Skeletal muscle satellite cell (primary cell): ENCODE measurements at regions not wholly inside any gene's neighbourhood (a gene's known extent, or its start where the extent isn't known, plus 50 kb on each side); places are given as distances from the start of the nearest gene placed in this dataset.
A peak's percentile ranks its signal among the peaks of the same experiment; 100 is the strongest.

Source experiments
- H3K27me3 ChIP-seq: 2 replicates; pipeline ENCODE4 v1.7.0; 2013; ENCODE audit warnings: low read length; ENCODE audit not compliant: control insufficient read depth, insufficient read depth
- H3K36me3 ChIP-seq: 2 replicates; pipeline ENCODE4 v1.7.0; 2013; ENCODE audit warnings: mild to moderate bottlenecking, control low read depth, low read length; ENCODE audit not compliant: insufficient read depth
- H3K4me1 ChIP-seq: 2 replicates; pipeline ENCODE4 v1.7.0; 2013; ENCODE audit warnings: low read length; ENCODE audit not compliant: control insufficient read depth, insufficient read depth
- H3K4me2 ChIP-seq: 2 replicates; pipeline ENCODE4 v1.7.0; 2013; ENCODE audit warnings: mild to moderate bottlenecking, low read length
- H3K4me3 ChIP-seq: 2 replicates; pipeline ENCODE4 v1.7.0; 2013; ENCODE audit warnings: low read length
- H3K9ac ChIP-seq: 2 replicates; pipeline ENCODE4 v1.7.0; 2013; ENCODE audit warnings: mild to moderate bottlenecking, low read depth, low read length, moderate library complexity
- H3K9me3 ChIP-seq: replicated peaks from 2 replicates; pipeline ENCODE4 v1.7.0; 2013; ENCODE audit warnings: mild to moderate bottlenecking, control low read depth, low read length

DNA sequence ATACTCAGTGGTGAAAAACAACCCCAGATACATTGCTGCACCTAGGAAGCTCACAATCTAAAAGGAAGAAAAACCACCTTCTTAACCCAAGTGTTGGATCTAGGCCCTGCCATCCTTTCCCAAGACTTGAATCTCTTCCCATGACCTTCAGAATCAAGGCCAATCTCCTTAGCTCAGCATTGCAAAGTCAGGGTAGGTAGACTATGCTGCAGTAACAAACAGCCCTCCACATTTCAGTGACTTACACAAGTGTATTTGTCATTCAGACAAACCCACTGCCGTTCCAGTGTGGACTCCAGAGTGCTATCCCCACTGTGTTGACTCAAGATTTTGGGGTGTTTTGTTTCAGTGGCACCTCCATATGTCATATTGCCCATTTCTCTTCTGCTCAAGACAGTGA is 278.4 kb downstream of the UACA start:
- Histone ChIP-seq H3K9me3 (no peaks in the 10 kb centered on the region), H3K9ac (no peak overlapping the region), H3K36me3 (no peaks in the 10 kb centered on the region), H3K4me3 (no peak overlapping the region), H3K4me2 (no peak overlapping the region), H3K27me3 (peaks cover 36% of the 10 kb centered on the region), H3K4me1 (peaks cover 25% of the 10 kb centered on the region)

DNA sequence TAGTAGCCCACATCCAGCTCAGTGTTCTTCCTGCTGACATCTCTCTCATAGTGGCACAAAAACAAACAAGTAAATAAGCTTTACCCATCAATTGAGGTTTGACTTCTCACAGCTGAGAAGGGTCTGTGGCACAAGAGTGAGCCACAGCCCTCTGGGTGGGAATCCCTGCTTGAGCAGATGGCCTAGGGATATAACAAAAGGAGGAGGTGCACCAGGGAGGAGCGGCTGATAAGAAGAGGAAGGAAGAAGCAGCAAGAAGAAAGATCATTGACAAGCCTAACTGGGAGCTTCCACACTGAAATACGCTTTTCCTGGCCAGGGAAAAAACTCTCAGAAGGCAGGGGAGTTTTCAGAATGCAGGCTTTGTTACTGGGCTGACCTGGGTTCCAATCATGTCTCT is 279.8 kb downstream of the UACA start:
- Histone ChIP-seq H3K9ac (no peak overlapping the region), H3K9me3 (no peaks in the 10 kb centered on the region), H3K4me1 (peaks cover 25% of the 10 kb centered on the region), H3K4me3 (no peak overlapping the region), H3K36me3 (no peaks in the 10 kb centered on the region), H3K27me3 (peaks cover 39% of the 10 kb centered on the region), H3K4me2 (no peak overlapping the region)

DNA sequence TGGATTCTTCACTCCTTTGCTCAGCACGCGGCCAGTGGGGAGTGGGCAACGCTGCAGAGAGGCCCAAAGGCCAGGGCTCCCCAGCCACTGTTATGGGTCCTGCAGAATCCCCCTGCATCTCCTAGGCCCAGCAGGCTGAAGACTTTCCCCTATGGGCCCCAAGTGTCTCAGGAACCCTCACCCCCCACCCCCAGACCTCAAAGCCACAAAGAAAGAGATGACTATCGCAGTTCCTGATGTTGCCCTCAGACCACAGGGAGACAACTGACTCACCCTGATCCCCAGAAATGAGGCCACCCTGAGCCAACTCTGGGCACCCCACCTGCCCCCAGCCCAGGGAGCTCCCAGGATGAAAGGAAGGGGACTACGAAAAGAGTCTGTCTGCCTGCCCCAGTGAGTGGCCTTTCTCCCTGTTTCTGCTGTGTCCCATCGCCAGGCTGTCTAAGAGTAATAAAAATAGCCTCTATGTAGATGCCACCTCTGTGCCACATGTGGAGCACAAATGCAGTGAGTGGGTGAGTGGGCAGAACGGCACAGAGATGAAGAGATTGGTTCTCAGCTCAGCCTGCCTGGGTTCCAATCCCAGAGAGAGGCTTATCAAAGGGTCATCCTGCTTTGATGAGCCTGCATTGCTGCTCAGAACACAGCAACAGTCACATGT is 283.0 kb downstream of the UACA start:
- Histone ChIP-seq H3K4me2 (no peak overlapping the region), H3K27me3 (peaks cover 39% of the 10 kb centered on the region), H3K9ac (no peak overlapping the region), H3K4me1 (peaks cover 15% of the 10 kb centered on the region), H3K36me3 (no peaks in the 10 kb centered on the region), H3K9me3 (no peaks in the 10 kb centered on the region), H3K4me3 (no peak overlapping the region)

DNA sequence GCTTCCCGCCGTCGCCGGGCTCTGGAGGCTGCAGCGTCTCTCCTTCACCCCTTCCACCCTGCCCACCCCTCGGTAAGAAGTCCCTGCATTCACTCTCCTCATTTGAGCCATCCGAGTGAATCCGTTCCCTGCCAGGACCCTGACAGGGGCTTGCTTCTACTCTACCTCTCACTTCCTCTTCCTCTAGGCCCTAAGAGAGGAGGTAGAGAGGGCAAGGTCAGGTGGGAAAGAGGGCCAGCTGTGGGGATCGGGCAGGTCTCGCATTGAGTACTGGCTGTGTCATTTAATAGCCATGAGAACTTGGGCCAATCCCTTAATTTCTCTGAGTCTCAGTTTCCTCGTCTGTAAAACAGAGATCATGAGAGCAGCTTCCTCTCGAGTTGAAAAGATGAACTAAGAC is 283.6 kb downstream of the UACA start:
- H3K4me3 ChIP-seq: no peak overlapping the region
- H3K4me2 ChIP-seq: no peak overlapping the region
- H3K4me1 ChIP-seq: peaks cover 17% of the 10 kb centered on the region
- no peaks in the 10 kb centered on the region for H3K36me3 ChIP-seq
- H3K9ac ChIP-seq: no peak overlapping the region
- H3K9me3 ChIP-seq: no peaks in the 10 kb centered on the region
- H3K27me3 ChIP-seq: peaks cover 34% of the 10 kb centered on the region

DNA sequence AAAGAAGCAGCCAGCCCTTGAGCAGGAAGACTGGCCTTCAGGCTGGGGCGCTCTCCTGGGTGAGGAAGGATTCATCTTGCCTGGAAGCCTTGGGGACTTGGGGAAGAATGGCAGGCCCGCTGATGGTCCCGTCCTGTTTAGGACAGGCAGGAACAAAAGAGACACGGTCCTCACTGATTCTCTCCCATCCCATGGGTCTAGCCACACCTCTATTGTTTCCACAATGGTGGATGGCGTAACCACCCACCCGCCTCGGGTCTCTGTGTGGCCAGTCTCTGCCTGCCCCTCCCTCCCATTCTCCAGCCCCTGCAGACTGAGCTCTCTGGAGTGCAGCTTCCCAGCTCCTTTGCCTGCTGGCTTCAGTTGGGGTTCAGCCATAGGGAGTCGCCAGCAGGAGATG is 284.3 kb downstream of the UACA start:
- Histone ChIP-seq H3K4me1 (peaks cover 24% of the 10 kb centered on the region), H3K27me3 (peaks cover 27% of the 10 kb centered on the region), H3K4me2 (no peak overlapping the region), H3K9me3 (no peaks in the 10 kb centered on the region), H3K9ac (no peak overlapping the region), H3K4me3 (no peak overlapping the region), H3K36me3 (no peaks in the 10 kb centered on the region)

DNA sequence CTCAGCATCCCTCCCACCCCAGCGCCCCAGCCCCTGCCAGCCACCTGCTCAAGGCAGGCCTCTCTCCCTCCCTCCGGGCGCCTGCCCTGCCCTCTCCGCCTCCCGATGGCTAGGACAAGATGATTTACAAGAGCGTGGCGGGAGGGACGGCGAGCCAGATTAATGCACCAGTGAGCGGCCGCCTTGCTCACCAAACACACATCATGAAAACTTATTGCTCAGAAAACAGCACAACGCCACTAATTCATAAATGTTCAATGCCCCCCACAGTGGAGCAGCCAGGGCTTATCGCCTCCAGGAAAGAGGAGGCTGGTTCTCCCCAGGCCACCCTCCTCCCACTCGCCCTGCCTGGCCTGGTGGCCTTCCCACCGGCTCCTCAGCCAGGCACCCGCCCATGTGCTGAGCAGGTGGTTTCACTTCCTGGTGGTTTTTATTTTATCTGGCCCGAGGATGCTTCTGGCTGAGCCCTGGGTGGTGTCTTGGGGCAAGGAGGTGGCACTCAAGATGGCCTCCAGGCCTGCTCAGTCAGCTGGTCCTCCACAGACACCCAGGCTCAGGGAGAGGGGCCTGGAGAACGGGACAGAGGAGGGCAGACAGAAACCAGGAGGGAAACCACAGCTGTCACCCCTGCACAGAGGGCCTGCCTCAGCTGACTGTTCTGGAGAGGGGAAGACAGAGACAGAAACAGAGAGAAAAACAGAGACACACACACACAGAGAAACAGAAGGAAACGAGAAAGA is 284.9 kb downstream of the UACA start:
- H3K4me2 ChIP-seq: no peak overlapping the region
- peaks cover 21% of the 10 kb centered on the region for H3K27me3 ChIP-seq
- H3K4me3 ChIP-seq: no peak overlapping the region
- H3K9me3 ChIP-seq: no peaks in the 10 kb centered on the region
- H3K9ac ChIP-seq: no peak overlapping the region
- peaks cover 30% of the 10 kb centered on the region for H3K4me1 ChIP-seq
- H3K36me3 ChIP-seq: no peaks in the 10 kb centered on the region

DNA sequence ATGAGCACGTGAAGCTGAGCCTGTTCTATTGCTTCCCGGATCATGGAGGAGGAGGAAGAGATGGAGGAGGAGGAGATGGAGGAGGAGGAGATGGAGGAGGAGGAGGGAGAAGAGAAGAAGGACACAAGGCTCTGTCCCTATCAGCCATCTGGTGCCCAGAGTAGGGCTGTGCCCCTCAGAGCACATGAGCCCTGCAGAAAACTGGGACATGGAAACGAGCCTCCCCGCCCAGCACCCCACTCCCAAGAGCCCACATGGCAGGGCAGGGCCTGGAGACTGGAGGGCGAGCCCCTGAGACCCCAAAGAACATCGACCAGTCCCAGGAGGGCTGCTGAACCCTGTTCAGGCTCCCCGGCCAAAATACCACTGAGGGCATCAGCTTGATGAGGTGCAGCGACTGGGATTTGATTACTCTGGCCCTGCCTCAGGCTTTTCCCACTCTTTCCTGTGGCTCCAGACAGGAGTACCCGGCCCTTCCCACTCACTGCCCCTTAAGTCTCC is 285.6 kb downstream of the UACA start:
- no peak overlapping the region for H3K4me3 ChIP-seq
- no peaks in the 10 kb centered on the region for H3K9me3 ChIP-seq
- H3K27me3 ChIP-seq: peaks cover 14% of the 10 kb centered on the region
- no peak overlapping the region for H3K9ac ChIP-seq
- peaks cover 35% of the 10 kb centered on the region for H3K4me1 ChIP-seq
- no peaks in the 10 kb centered on the region for H3K36me3 ChIP-seq
- H3K4me2 ChIP-seq: no peak overlapping the region

DNA sequence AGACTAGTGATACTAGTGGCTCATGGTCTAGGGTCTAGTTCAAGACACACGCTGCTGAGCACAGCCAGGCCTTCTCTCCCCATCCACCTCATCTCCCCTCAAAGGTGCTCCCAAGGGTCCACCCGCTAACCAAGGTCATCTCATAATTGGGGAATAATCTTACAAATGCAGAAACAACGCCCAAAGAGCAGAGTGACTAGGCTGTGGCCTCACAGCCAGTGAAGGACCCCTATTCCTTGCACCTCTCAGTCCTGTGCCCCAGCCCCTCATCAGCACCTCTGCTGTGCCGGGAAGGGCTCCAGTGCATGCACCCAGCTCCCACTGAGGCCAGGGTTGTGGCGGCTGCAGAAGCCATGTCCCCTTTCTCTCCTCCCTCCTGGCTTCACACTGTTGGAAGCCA is 286.9 kb downstream of the UACA start:
- Histone ChIP-seq H3K27me3 (peaks cover 8% of the 10 kb centered on the region), H3K9ac (no peak overlapping the region), H3K36me3 (no peaks in the 10 kb centered on the region), H3K4me2 (no peak overlapping the region), H3K4me3 (no peak overlapping the region), H3K9me3 (no peaks in the 10 kb centered on the region), H3K4me1 (peaks cover 35% of the 10 kb centered on the region)

DNA sequence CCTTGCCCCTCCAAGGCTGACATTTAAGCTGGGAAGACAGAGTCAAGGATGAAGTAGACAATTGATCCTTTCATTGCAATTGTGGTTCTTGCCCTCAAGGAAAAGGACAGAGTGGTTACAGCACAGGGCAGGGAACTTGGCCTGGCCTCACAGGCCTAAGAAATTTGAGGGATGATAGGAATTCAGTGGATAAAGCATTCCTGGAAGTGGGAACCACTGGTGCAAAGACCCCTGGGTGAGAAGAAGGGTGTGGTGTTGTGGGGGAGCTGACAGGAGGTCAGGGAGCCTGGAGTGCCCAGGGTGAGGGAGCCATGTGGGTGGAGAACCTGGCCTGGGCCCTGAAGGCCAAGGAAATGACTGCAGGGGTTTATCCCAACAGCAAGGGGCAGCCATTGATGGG is 287.4 kb downstream of the UACA start:
- no peaks in the 10 kb centered on the region for H3K9me3 ChIP-seq
- H3K4me2 ChIP-seq: no peak overlapping the region
- no peaks in the 10 kb centered on the region for H3K36me3 ChIP-seq
- H3K27me3 ChIP-seq: peaks cover 10% of the 10 kb centered on the region
- peak overlapping the region; percentile 71 for H3K9ac ChIP-seq
- H3K4me3 ChIP-seq: no peak overlapping the region
- H3K4me1 ChIP-seq: peaks cover 35% of the 10 kb centered on the region

DNA sequence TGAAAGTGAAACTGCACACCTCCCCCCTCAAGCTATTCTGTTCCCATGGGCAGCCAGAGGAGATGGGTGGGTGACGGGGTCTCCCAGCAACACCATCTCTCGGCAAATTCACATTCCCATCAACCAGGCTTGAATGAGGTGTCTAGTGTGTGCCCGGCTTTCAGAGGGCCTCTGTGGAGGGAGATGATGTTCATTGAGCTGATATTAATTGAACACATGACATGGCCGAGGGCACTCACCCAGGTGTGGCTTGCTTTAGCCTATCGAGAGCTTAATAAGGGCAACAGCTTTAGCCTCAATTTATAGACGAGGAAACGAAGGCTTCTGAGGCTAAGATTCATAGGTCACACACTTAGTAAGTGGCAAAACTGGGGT is 288.0 kb downstream of the UACA start:
- H3K9ac ChIP-seq: peak overlapping the region; percentile 71
- peak overlapping the region; percentile 54 for H3K4me3 ChIP-seq
- no peaks in the 10 kb centered on the region for H3K9me3 ChIP-seq
- peaks cover 12% of the 10 kb centered on the region for H3K27me3 ChIP-seq
- peak overlapping the region; percentile 73 for H3K4me2 ChIP-seq
- peaks cover 34% of the 10 kb centered on the region for H3K4me1 ChIP-seq
- no peaks in the 10 kb centered on the region for H3K36me3 ChIP-seq

DNA sequence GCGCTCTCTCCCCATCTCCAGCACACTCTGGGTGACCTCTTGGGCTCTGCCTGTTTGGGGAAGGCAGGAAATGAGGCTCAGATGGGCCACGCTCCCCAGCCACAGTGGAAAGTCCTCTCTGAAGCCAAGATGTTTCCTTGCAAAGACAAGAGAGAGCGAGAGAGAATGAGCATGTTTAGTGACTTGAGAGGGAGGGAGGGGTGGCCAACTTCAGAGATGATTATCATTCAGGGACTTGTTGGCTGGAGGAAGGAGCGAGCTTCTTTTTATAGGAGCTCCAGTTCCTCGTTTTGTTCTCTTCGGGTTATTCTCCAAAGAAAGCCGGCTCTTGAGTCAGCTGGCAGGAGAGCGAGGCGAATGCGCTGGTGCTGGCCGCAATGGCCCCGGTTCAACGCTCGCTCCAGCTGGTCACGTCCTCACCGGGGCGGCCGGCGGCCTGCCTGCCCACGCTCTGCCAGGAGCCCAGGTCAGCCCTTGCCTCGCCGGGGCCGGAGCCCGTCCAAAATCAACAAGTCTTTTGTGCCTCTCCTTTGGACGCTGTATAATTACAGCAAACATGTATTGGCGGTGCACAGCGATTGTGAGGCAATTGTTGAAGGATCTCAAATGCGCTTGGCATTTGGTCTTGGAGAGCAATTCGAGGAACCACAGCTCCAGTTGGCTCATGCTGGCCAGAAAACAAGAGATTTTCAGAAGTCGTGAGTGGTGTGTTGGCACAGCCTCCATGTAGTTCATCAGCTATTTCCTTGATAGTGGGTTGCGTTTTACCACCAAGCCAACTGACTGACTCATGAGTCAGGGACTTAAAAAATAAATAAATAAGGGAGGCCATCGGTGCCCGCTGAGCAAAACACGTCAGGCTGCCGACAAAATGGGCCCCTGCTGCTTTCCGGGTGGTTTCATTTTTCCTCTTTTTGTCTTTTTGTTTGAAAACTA is 288.6 kb downstream of the UACA start:
- Histone ChIP-seq H3K4me1 (peaks cover 32% of the 10 kb centered on the region), H3K4me2 (peak overlapping the region; percentile 87), H3K9ac (peak overlapping the region; percentile 74), H3K36me3 (no peaks in the 10 kb centered on the region), H3K9me3 (no peaks in the 10 kb centered on the region), H3K27me3 (peaks cover 19% of the 10 kb centered on the region), H3K4me3 (peak overlapping the region; percentile 65)
